HEK293 (cell line): ENCODE measurements at regions not wholly inside any gene's neighbourhood (a gene's known extent, or its start where the extent isn't known, plus 50 kb on each side); places are given as distances from the start of the nearest gene placed in this dataset.

ENCODE experiments used
- IKZF3 ChIP-seq: fragments of 450-650 bp; IDR thresholded peaks from 2 replicates; pipeline ENCODE4 v1.5.0; 2018; ENCODE audit warnings: missing biosample characterization, mild to moderate bottlenecking, missing genetic modification characterization, moderate library complexity
- ZFP69B ChIP-seq: fragments of 450-650 bp; formaldehyde crosslinking; IDR thresholded peaks from 2 replicates; pipeline ENCODE4 v1.5.1; 2016; ENCODE audit warnings: missing biosample characterization, missing genetic modification characterization
- ZNF184 ChIP-seq: fragments of 450-650 bp; IDR thresholded peaks from 2 replicates; pipeline ENCODE4 v1.5.1; 2018; ENCODE audit warnings: missing biosample characterization, mild to moderate bottlenecking, missing genetic modification characterization
- ZNF596 ChIP-seq: fragments of 450-650 bp; IDR thresholded peaks from 2 replicates; pipeline ENCODE4 v1.5.0; 2018; ENCODE audit warnings: missing biosample characterization, mild to moderate bottlenecking, missing genetic modification characterization, moderate library complexity
- TF ChIP-seq, protein P1 (sequence below): fragments of 450-650 bp; formaldehyde crosslinking; IDR thresholded peaks from 2 replicates; pipeline ENCODE4; 2016; ENCODE audit warnings: missing biosample characterization, missing genetic modification characterization
- TF ChIP-seq, protein P2 (sequence below): fragments of 450-650 bp; formaldehyde crosslinking; IDR thresholded peaks from 2 replicates; pipeline ENCODE4 v1.5.1; 2016; ENCODE audit warnings: missing biosample characterization, missing genetic modification characterization
- TF ChIP-seq, protein P3 (sequence below): sonication (generic); formaldehyde crosslinking; IDR thresholded peaks from 2 replicates; pipeline ENCODE4 v1.8.1; 2022; ENCODE audit warnings: mild to moderate bottlenecking, moderate library complexity, missing genetic modification reagents
- TF ChIP-seq, protein P4 (sequence below): fragments of 450-650 bp; formaldehyde crosslinking; IDR thresholded peaks from 2 replicates; pipeline ENCODE4 v1.5.1; 2016; ENCODE audit warnings: missing biosample characterization, missing genetic modification characterization
- TF ChIP-seq, protein P5 (sequence below): fragments of 450-650 bp; formaldehyde crosslinking; IDR thresholded peaks from 2 replicates; pipeline ENCODE4 v1.5.1; 2017; ENCODE audit warnings: missing biosample characterization, mild to moderate bottlenecking, missing genetic modification characterization, moderate library complexity

DNA sequence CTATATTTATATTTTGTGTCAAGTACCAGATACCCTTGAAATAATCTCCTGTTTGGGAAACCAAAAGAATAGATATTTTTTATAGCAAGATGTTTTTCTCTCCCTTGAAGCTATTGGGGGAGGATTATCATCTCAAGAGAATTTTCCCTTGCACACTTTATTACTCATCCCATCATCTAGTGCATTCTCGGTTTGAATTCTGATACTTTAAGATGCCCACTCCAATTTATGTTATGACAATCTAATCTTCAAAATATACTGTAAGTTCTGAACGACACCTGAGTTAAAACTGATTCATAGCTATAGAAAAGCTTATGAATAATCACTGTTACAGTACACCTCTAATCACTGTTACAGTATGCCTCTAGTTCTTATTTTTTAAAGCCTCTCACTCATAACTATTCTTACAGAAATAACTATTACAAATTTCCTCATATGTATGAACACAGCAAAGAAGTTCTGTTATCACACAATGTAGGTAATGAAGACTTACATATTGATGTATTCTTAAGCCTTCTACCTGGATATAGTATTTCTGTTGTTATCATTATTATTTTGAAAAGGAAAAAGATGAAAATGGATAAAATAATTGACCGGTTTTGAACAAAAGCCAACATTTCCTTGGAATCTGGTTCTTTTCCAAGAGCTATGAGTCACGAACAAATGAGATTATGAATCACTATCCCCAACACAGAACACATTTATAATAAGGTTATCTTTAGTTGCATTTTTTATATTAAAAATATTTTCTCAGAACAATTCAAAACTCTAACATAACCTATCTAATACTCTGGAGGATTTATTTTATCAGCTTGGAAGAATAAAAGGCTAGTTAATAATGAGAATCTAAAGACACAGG lies 72.3 kb upstream of the FAM13C start:
- TF ChIP-seq ZNF184 (tag by site-specific recombination): no peak
- TF ChIP-seq, protein P1, sequence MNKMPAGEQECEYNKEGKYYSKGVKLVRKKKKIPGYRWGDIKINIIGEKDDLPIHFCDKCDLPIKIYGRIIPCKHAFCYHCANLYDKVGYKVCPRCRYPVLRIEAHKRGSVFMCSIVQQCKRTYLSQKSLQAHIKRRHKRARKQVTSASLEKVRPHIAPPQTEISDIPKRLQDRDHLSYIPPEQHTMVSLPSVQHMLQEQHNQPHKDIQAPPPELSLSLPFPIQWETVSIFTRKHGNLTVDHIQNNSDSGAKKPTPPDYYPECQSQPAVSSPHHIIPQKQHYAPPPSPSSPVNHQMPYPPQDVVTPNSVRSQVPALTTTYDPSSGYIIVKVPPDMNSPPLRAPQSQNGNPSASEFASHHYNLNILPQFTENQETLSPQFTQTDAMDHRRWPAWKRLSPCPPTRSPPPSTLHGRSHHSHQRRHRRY: no peak
- TF ChIP-seq, protein P2, sequence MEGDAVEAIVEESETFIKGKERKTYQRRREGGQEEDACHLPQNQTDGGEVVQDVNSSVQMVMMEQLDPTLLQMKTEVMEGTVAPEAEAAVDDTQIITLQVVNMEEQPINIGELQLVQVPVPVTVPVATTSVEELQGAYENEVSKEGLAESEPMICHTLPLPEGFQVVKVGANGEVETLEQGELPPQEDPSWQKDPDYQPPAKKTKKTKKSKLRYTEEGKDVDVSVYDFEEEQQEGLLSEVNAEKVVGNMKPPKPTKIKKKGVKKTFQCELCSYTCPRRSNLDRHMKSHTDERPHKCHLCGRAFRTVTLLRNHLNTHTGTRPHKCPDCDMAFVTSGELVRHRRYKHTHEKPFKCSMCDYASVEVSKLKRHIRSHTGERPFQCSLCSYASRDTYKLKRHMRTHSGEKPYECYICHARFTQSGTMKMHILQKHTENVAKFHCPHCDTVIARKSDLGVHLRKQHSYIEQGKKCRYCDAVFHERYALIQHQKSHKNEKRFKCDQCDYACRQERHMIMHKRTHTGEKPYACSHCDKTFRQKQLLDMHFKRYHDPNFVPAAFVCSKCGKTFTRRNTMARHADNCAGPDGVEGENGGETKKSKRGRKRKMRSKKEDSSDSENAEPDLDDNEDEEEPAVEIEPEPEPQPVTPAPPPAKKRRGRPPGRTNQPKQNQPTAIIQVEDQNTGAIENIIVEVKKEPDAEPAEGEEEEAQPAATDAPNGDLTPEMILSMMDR: no peak
- TF ChIP-seq IKZF3 (tag by site-specific recombination): no peak
- no peak for TF ChIP-seq ZFP69B
- TF ChIP-seq, protein P3, sequence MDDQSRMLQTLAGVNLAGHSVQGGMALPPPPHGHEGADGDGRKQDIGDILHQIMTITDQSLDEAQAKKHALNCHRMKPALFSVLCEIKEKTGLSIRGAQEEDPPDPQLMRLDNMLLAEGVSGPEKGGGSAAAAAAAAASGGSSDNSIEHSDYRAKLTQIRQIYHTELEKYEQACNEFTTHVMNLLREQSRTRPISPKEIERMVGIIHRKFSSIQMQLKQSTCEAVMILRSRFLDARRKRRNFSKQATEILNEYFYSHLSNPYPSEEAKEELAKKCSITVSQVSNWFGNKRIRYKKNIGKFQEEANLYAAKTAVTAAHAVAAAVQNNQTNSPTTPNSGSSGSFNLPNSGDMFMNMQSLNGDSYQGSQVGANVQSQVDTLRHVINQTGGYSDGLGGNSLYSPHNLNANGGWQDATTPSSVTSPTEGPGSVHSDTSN (CRISPR knock-in tag): no peak
- TF ChIP-seq, protein P4, sequence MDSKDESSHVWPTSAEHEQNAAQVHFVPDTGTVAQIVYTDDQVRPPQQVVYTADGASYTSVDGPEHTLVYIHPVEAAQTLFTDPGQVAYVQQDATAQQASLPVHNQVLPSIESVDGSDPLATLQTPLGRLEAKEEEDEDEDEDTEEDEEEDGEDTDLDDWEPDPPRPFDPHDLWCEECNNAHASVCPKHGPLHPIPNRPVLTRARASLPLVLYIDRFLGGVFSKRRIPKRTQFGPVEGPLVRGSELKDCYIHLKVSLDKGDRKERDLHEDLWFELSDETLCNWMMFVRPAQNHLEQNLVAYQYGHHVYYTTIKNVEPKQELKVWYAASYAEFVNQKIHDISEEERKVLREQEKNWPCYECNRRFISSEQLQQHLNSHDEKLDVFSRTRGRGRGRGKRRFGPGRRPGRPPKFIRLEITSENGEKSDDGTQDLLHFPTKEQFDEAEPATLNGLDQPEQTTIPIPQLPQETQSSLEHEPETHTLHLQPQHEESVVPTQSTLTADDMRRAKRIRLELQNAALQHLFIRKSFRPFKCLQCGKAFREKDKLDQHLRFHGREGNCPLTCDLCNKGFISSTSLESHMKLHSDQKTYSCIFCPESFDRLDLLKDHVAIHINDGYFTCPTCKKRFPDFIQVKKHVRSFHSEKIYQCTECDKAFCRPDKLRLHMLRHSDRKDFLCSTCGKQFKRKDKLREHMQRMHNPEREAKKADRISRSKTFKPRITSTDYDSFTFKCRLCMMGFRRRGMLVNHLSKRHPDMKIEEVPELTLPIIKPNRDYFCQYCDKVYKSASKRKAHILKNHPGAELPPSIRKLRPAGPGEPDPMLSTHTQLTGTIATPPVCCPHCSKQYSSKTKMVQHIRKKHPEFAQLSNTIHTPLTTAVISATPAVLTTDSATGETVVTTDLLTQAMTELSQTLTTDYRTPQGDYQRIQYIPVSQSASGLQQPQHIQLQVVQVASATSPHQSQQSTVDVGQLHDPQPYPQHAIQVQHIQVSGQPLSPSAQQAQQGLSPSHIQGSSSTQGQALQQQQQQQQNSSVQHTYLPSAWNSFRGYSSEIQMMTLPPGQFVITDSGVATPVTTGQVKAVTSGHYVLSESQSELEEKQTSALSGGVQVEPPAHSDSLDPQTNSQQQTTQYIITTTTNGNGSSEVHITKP: no peak
- TF ChIP-seq ZNF596 (tag by site-specific recombination): no peak
- TF ChIP-seq, protein P5, sequence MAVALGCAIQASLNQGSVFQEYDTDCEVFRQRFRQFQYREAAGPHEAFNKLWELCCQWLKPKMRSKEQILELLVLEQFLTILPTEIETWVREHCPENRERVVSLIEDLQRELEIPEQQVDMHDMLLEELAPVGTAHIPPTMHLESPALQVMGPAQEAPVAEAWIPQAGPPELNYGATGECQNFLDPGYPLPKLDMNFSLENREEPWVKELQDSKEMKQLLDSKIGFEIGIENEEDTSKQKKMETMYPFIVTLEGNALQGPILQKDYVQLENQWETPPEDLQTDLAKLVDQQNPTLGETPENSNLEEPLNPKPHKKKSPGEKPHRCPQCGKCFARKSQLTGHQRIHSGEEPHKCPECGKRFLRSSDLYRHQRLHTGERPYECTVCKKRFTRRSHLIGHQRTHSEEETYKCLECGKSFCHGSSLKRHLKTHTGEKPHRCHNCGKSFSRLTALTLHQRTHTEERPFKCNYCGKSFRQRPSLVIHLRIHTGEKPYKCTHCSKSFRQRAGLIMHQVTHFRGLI (tag by site-specific recombination): no peak
